DOHH2 (cell line): ENCODE measurements at regions not wholly inside any gene's neighbourhood (a gene's known extent, or its start where the extent isn't known, plus 50 kb on each side); places are given as distances from the start of the nearest gene placed in this dataset.

Experiments
- H3F3A ChIP-seq: fragments of 200-600 bp; sonication (generic), shearing (Covaris generic); 2 replicates; pipeline ENCODE4 v1.6.0; 2016; ENCODE audit warnings: antibody characterized with exemption, mild to moderate bottlenecking; ENCODE audit not compliant: control insufficient read depth, insufficient read depth
- H3K27ac ChIP-seq: fragments of 200-600 bp; sonication (generic); 2 replicates; pipeline ENCODE4 v1.5.1; 2014; ENCODE audit warnings: low read depth, mild to moderate bottlenecking, low read length, moderate library complexity
- H3K27me3 ChIP-seq: fragments of 200-600 bp; sonication (generic); 2 replicates; pipeline ENCODE4 v1.6.1; 2014; ENCODE audit warnings: mild to moderate bottlenecking, low read length, mixed read lengths; ENCODE audit not compliant: control insufficient read depth
- H3K36me3 ChIP-seq: fragments of 200-600 bp; sonication (generic); 2 replicates; pipeline ENCODE4 v1.6.1; 2014; ENCODE audit warnings: mild to moderate bottlenecking, low read length, moderate library complexity, mixed read lengths; ENCODE audit not compliant: control insufficient read depth
- H3K4me1 ChIP-seq: fragments of 200-600 bp; sonication (generic); 2 replicates; pipeline ENCODE4 v1.6.1; 2014; ENCODE audit warnings: mild to moderate bottlenecking, low read length, mixed read lengths; ENCODE audit not compliant: control insufficient read depth
- H3K4me2 ChIP-seq: fragments of 200-600 bp; sonication (generic); 2 replicates; pipeline ENCODE4 v1.6.0; 2014; ENCODE audit warnings: mild to moderate bottlenecking, low read length, moderate library complexity
- H3K4me3 ChIP-seq: fragments of 200-600 bp; sonication (generic); 2 replicates; pipeline ENCODE4 v1.5.1; 2014; ENCODE audit warnings: mild to moderate bottlenecking, low read length, mixed read lengths
- H3K79me2 ChIP-seq: fragments of 200-600 bp; sonication (generic); 2 replicates; pipeline ENCODE4 v1.6.1; 2014; ENCODE audit warnings: mild to moderate bottlenecking, low read length, mixed read lengths; ENCODE audit not compliant: control insufficient read depth
- H3K9me2 ChIP-seq: fragments of 200-600 bp; sonication (generic); replicated peaks from 2 replicates; pipeline ENCODE4 v1.6.1; 2014; ENCODE audit warnings: mild to moderate bottlenecking, low read length, mixed read lengths; ENCODE audit not compliant: control insufficient read depth
- H3K9me3 ChIP-seq: fragments of 200-600 bp; sonication (generic); 2 replicates; pipeline ENCODE4 v1.6.1; 2014; ENCODE audit warnings: antibody characterized with exemption, low read length, mixed read lengths; ENCODE audit not compliant: control insufficient read depth, insufficient read depth
- H4K20me1 ChIP-seq: fragments of 200-600 bp; sonication (generic); 2 replicates; pipeline ENCODE4 v1.6.0; 2014; ENCODE audit warnings: low read depth, mild to moderate bottlenecking, antibody characterized with exemption, low read length, moderate library complexity; ENCODE audit not compliant: control insufficient read depth, insufficient read depth
- EZH2phosphoT487 ChIP-seq: fragments of 200-600 bp; sonication (generic); IDR thresholded peaks from 2 replicates; pipeline ENCODE4 v1.6.1; 2017; ENCODE audit warnings: borderline replicate concordance, mild to moderate bottlenecking, antibody characterized with exemption, low read length, moderate library complexity, mixed read lengths
- TF ChIP-seq, protein P1 (sequence below): fragments of 200-600 bp; sonication (generic); IDR thresholded peaks from one replicate; pipeline ENCODE4 v1.5.1; 2014; ENCODE audit warnings: antibody characterized with exemption, mild to moderate bottlenecking, low read depth, low read length; ENCODE audit not compliant: poor library complexity, severe bottlenecking

- no peaks in the 10 kb centered on the region for H3K9me3 ChIP-seq
Measured at GRCh38 chr1:101077849-101078248, 52.3 kb upstream of the DPH5 start.

DNA sequence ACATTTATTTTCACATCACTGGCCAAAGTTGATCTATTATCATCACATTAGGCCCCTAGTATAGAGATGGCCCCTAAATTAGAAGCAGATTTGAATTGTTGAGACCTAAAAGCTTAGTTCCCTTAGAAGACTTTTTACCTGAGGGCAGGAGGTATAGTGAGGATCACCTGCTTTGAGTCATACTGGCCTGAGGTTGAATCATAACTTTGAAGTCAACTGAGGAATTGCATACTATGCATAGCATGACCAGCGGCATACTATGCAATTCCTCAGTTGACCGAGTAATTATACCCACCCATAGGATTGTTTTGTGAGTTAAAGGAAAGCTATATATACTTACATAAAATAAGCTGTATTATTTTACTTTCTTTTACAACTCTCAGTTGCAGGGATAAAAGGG lies 50.3 kb upstream of the DPH5 start:
- H3K4me1 ChIP-seq = peaks cover 12% of the 10 kb centered on the region
- no peaks in the 10 kb centered on the region for H3K9me3 ChIP-seq
- peaks cover 21% of the 10 kb centered on the region for H3K36me3 ChIP-seq
- no peaks in the 10 kb centered on the region for H3K27me3 ChIP-seq
- H3K9me2 ChIP-seq = no peaks in the 10 kb centered on the region
- no peaks in the 10 kb centered on the region for H4K20me1 ChIP-seq
- no peak overlapping the region for H3K27ac ChIP-seq
- no peak overlapping the region for H3K4me3 ChIP-seq
- H3K79me2 ChIP-seq = no peaks in the 10 kb centered on the region
- TF ChIP-seq, protein P1, sequence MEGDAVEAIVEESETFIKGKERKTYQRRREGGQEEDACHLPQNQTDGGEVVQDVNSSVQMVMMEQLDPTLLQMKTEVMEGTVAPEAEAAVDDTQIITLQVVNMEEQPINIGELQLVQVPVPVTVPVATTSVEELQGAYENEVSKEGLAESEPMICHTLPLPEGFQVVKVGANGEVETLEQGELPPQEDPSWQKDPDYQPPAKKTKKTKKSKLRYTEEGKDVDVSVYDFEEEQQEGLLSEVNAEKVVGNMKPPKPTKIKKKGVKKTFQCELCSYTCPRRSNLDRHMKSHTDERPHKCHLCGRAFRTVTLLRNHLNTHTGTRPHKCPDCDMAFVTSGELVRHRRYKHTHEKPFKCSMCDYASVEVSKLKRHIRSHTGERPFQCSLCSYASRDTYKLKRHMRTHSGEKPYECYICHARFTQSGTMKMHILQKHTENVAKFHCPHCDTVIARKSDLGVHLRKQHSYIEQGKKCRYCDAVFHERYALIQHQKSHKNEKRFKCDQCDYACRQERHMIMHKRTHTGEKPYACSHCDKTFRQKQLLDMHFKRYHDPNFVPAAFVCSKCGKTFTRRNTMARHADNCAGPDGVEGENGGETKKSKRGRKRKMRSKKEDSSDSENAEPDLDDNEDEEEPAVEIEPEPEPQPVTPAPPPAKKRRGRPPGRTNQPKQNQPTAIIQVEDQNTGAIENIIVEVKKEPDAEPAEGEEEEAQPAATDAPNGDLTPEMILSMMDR = no peak
- TF ChIP-seq EZH2phosphoT487 = no peak
- no peaks in the 10 kb centered on the region for H3F3A ChIP-seq
- H3K4me2 ChIP-seq = no peak overlapping the region

More at GRCh38 chr1:101077849-101078248, 52.3 kb upstream of the DPH5 start:
- H3K79me2 ChIP-seq = no peaks in the 10 kb centered on the region
- H3F3A ChIP-seq = no peaks in the 10 kb centered on the region
- no peak overlapping the region for H3K4me2 ChIP-seq
- no peaks in the 10 kb centered on the region for H3K9me2 ChIP-seq
- H4K20me1 ChIP-seq = no peaks in the 10 kb centered on the region
- H3K4me1 ChIP-seq = peaks cover 12% of the 10 kb centered on the region
- TF ChIP-seq, protein P1 = no peak
- no peak for TF ChIP-seq EZH2phosphoT487
- H3K27me3 ChIP-seq = no peaks in the 10 kb centered on the region
- no peak overlapping the region for H3K4me3 ChIP-seq
- peaks cover 21% of the 10 kb centered on the region for H3K36me3 ChIP-seq
- no peak overlapping the region for H3K27ac ChIP-seq
